ENCODE measurements at regions not wholly inside any gene's neighbourhood (a gene's known extent, or its start where the extent isn't known, plus 50 kb on each side); places are given as distances from the start of the nearest gene placed in this dataset.

GRCh38 chr4:12963291-12963690, 520.8 kb downstream of the RAB28 start:
- no peaks in the 10 kb centered on the region for H3K4me1 ChIP-seq (replicated peaks in 1 of 2)
- no peaks in the 10 kb centered on the region for H3K36me3 ChIP-seq (replicated peaks in 1 of 2)
- H3K27ac ChIP-seq, result no peak overlapping the region
- no peaks in the 10 kb centered on the region for H3K27me3 ChIP-seq
- intact Hi-C loops (cut with DNase I), result no loop called here
- H3K4me3 ChIP-seq, result no peak overlapping the region
- no peak for TF ChIP-seq CTCF (IDR thresholded peaks at IDR 0.05)
- no peak for TF ChIP-seq POLR2A (IDR thresholded peaks at IDR 0.05)
- DNase-seq, result no peak
- no peaks in the 10 kb centered on the region for H3K9me3 ChIP-seq (replicated peaks in 1 of 3)

- no peak for DNase-seq
- no peak overlapping the region for H3K4me3 ChIP-seq
- intact Hi-C loops (cut with DNase I), result no loop called here
- no peaks in the 10 kb centered on the region for H3K4me1 ChIP-seq (replicated peaks in 1 of 2)
- no peaks in the 10 kb centered on the region for H3K27me3 ChIP-seq
- H3K36me3 ChIP-seq (replicated peaks in 1 of 2), result no peaks in the 10 kb centered on the region
- no peak overlapping the region for H3K27ac ChIP-seq
- H3K9me3 ChIP-seq (replicated peaks in 1 of 3), result no peaks in the 10 kb centered on the region
- WGBS, 4 donors, result 60 to 68% (median 65%) methylated on average over 2 of the region's 2 CpGs
- TF ChIP-seq POLR2A (IDR thresholded peaks at IDR 0.05), result no peak
- no peak for TF ChIP-seq CTCF (IDR thresholded peaks at IDR 0.05)
These were observed 522.4 kb downstream of the RAB28 start for GRCh38 chr4:12961713-12962112.

GRCh38 chr4:12958436-12958835, 525.7 kb downstream of the RAB28 start:
- H3K36me3 ChIP-seq (replicated peaks in 1 of 2), result no peaks in the 10 kb centered on the region
- intact Hi-C loops (cut with DNase I), result no loop called here

GRCh38 chr4:12957108-12957507, 527.0 kb downstream of the RAB28 start:
- 80 to 91% (median 89%) methylated on average over 3 of the region's 3 CpGs for WGBS, 4 donors
- Histone ChIP-seq H3K36me3 (replicated peaks in 1 of 2) (no peaks in the 10 kb centered on the region), H3K4me1 (replicated peaks in 1 of 2) (no peaks in the 10 kb centered on the region), H3K9me3 (replicated peaks in 1 of 3) (no peaks in the 10 kb centered on the region), H3K27me3 (no peaks in the 10 kb centered on the region), H3K4me3 (no peak overlapping the region), H3K27ac (no peak overlapping the region)
- no peak for DNase-seq
- TF ChIP-seq CTCF (IDR thresholded peaks at IDR 0.05) (no peak), POLR2A (IDR thresholded peaks at IDR 0.05) (no peak)
- intact Hi-C loops (cut with DNase I), result no loop called here

More at GRCh38 chr4:12958436-12958835, 525.7 kb downstream of the RAB28 start:
- Histone ChIP-seq H3K4me3 (no peak overlapping the region), H3K4me1 (replicated peaks in 1 of 2) (no peaks in the 10 kb centered on the region), H3K27me3 (no peaks in the 10 kb centered on the region), H3K9me3 (replicated peaks in 1 of 3) (no peaks in the 10 kb centered on the region), H3K27ac (no peak overlapping the region)
- TF ChIP-seq POLR2A (IDR thresholded peaks at IDR 0.05) (no peak), CTCF (IDR thresholded peaks at IDR 0.05) (no peak)
- DNase-seq, result no peak
